ENCODE measurements at regions not wholly inside any gene's neighbourhood (a gene's known extent, or its start where the extent isn't known, plus 50 kb on each side); places are given as distances from the start of the nearest gene placed in this dataset.

DNA sequence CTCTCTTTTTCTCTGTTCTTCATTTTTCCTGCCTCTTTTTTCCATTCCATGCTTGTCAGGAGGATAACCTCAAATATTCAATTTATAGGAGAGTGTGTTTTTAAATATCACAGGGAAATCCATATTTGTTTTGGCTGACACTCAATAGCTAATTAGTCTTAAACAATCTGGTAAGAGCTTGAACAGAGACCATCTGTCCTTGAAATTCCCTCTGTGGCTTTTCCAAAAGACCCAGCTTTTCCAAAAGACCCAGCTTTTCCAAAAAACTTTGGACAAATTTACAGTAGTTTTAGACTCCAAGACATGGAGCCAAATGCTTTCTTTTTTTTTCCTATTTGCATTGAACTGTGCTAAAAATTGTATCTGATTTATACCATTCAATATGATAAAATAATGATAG is 127.4 kb upstream of the FAM83B start:
- DNase-seq: no peak

DNA sequence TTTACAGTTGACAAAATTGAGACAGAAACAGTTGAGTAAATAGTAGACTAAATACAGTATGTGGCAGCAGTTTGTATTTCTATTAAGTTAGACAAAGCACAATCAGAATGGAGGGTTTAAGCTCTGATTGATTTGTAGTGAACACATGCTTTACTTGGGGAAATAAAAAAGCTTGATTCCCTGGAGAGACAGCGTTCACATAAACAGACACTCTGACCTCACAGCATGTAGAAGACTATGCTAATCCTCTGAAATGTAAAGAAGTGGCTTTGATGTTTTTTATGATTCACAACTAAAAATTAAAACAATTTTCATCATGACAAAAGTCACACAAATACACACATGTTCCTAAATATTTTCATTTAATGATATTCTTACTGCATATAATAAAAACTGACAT is 126.9 kb upstream of the FAM83B start:
- DNase-seq: no peak

DNA sequence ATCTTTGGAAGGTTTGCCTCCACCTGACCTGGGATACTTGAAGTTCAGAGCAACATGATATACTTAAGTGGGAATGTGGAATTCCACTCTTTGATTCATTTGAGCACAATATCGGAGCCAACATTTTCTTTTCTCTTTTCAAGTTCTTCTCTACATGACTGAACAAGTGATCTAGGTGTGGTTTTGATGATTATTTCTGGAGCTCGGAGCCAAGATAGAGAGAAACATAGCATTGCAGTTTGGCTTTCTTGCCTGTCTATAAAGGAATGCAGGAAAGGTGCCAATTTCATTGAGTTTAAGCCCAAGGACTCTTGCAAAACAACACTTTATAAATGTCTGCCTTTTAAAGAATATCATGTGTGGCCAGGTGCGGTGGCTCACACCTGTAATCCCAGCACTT is 124.2 kb upstream of the FAM83B start:
- DNase-seq: no peak

DNA sequence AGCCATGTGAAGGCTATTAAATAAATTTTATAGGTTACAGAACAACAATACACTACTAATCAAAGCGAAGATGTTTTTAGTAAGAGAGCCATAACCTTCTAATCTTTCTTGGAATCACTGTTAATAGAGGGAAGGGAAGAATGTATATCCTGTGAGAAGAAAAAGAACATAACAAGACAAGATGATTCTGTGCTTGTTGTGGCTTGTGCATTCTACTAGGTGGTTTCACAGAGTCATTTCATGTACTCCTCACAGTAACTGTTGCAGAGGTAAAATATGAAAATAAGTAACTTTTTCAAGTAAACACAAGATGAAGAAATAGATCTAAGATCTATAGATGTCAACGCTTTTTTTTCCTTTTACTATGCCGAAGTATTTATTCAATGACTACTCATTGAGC is 116.9 kb upstream of the FAM83B start:
- no peak for DNase-seq

- DNase-seq: no peak
Observed at GRCh38 chr6:54730767-54731630, 115.6 kb upstream of the FAM83B start.

DNA sequence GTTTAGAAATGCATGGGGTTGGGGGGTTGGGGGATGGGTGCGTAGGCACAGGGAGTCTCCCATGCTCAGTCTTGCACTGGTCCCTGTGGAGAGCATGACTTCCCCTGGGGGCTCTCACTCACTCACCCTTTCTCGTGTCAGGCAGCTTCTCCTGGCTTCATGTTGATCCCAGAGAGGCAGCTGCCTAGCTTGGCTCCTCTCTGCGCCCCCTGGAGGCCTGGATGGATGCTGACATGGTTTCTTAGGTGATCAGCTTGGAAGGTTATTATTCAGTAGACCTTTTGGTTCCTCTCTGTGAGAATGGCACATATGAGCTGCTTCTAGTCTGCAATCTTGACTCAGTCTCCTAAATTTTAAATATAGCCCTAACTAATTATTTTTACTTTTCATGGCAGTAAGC is 109.3 kb upstream of the FAM83B start:
- DNase-seq: no peak

DNA sequence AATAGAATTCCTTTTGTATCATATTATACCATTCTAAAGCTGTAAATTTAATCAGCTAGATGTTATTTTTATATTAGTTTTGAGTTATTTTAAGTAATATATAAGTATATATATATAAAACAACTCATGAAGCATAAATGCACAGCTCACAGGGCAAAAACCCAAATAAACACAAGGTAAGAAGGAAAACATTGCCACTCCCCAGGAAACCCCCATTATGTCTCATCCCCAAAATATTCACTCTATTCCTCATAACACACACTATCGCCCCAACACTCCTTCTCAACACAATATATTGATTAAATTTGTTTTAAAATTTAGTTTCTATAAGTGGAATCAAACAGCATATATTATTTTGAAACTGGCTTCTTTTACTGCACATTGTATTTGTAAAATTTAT is 98.6 kb upstream of the FAM83B start:
- DNase-seq: no peak

DNA sequence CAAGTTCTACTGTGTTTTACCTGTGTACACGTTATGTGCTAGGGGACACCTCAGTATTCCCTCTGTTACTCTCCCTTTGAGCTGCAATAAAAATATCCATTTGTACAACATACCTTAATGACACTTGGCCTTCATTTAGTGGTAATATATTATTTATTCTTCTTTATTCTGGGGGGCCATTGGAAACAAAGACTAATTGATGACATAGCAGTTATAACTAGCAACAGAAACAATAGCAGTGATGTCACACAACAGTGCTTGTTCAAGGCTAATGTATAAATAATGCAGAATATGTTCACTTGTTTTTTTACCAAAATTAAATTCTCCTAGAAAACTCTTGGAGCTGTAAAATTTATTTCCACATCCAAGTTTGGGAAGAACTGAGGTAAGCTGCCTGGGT is 92.2 kb upstream of the FAM83B start:
- DNase-seq: no peak

- no peak for DNase-seq
Observed at GRCh38 chr6:54758340-54758739, 88.2 kb upstream of the FAM83B start.

DNA sequence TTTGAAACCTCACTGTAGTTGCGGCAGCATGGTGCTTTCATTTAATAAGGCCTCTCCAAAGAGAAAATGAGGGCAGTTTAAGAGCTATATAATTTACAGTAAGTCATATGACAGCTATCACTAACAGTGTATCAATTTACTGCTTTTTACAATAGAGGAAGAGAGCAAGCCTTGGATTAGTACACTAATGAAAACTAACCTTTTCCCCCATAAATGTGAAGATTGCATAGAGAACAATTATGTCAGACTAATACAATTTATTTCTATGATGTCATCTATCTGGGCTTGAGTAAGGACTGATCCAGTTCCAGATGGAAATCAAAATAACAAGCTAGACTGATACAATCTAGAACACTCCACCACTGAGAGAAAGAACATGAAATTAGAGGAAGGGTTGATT is 78.1 kb upstream of the FAM83B start:
- no peak for DNase-seq

DNA sequence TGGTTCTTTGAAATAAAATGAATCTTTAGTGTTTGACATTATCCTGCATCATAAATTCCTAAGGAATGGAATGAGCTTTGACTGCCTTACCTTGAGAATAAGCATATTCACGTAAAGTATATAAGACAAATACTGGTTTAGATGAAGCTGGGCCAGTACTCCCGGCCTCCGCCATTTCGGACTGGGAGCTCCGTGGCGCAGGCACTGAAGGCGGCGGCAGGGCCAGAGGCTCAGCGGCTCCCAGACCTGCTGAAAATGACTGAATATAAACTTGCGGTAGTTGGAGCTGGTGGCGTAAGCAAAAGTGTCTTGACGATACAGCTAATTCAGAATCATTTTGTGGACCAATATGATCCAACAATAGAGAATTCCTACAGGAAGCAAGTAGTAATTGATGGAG is 76.2 kb upstream of the FAM83B start:
- no peak for DNase-seq

DNA sequence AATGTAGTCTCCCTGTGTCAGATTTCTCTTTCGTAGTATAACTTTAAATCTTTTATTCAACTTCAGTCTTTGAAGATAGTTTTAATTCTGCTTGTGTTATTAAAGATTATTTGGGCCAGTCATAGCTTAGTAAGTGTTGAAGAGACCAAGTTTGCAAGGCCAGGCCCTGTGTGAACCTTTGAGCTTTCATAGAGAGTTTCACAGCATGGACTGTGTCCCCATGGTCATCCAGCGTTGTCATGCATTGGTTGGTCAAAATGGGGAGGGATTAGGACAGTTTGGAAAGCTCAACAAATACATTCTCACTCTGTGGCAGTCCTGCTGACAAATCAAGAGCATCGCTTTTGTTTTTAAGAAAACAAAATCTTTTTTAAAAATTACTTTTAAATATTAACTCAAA is 74.6 kb upstream of the FAM83B start:
- DNase-seq: no peak

DNA sequence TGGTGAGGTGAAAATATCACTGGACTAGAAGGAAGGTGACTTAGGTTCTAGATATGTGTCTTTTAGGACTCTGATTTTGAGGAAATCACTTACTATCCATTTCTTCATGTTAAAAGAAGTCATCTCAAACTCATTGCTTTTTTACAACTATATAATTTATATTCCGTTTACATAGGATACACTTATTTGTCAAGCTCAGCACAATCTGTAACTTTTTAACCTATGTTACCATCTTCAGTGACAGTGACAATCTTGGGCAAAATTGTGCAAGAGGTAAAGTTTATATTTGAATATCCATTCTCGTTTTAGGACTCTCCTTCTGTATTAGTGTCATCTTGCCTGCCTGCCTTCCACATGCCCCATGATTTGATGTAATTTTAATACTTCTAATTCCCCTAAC is 74.0 kb upstream of the FAM83B start:
- no peak for DNase-seq

DNA sequence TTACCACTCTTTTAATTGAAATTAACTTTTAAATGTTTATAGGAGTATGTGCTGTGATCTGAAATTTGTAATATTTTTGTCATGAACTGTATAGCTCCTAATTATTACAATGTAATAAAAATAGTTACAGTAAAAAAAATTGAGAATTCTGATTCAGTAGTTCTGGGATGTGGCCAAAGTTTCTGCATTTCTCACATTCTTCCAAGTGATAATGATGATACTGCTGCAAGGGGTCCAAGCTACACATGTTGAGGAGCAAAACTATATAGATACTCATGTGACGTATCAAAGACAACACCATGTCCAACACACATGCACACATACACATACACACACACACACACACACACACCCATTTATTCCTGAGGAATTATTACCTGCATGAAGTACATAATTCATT is 71.0 kb upstream of the FAM83B start:
- no peak for DNase-seq

DNA sequence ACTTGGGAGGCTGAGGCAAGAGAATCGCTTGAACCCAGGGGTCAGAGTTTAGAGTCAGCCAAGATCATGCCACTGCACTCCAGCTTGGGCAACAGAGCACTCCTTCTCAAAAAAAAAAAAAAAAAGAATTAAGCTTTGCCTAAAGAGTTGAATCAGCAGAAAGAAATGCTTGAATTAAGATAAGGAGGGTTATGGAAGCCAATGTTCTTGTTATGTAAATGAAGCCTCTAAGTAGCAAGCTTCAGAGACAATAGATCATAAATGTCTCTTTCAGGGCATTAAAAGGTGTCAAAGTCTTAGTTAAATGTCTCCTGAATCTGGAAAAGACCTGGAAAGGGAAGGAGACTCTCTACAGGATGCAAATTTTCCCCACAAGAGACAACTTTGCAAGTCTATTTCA is 69.7 kb upstream of the FAM83B start:
- no peak for DNase-seq

DNA sequence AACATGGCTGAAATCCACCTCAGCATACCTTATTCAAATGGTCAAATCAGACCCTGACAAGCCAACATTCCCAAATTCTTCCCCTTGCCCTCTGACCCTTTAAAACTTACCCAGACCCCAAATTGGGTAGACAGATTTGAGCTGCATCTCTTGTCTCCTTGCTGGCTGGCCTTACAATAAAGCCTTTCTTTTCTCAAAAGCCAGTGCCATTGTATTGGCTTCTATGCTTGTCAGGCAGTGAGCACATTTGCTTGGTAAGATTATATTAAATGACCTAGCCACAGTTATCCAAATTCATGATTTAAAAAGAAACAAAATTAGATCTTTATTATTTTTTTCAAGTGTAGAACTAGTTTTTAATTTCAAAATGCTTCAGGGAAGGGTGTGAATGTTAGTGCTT is 67.8 kb upstream of the FAM83B start:
- no peak for DNase-seq

- DNase-seq: no peak
Observed at GRCh38 chr6:54784011-54784410, 62.6 kb upstream of the FAM83B start.

GRCh38 chr6:54786154-54786553 is 60.4 kb upstream of the FAM83B start:
- no peak for DNase-seq

DNA sequence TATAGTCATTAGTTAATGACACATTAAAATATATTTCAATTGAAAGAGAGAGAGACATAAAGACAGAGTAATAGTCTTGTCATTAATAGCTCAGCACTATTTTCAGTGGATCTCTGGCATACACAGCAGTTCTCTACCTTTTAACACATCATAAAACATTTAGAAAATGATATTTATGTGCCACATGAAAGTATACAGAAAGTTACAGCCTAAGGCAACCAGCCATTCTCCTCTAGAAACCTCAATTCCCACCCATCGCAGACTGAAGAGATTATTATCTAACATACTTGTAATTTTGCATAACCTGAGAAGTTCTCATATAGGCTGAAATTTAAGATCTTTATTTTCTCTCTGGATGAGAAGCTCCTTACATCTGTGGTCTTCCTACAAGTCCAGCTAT is 58.7 kb upstream of the FAM83B start:
- no peak for DNase-seq

Measured in NCI-H510A treated with DMSO at 0.1 percent for 48 hours (cell line).